Breast epithelium (tissue), 3 donors: ENCODE measurements at regions not wholly inside any gene's neighbourhood (a gene's known extent, or its start where the extent isn't known, plus 50 kb on each side); places are given as distances from the start of the nearest gene placed in this dataset.

Experiments used
- POLR2A ChIP-seq: fragments of 450-650 bp; IDR thresholded peaks from one replicate; pipeline ENCODE4 v1.6.1; 2016; ENCODE audit warnings: antibody characterized with exemption, mild to moderate bottlenecking, moderate library complexity
- POLR2AphosphoS5 ChIP-seq, 3 donors: sonication (generic); formaldehyde crosslinking; IDR thresholded peaks; one replicate each; pipeline ENCODE4 v1.6.1; 2017; ENCODE audit warnings: antibody characterized with exemption in 3 of 3
- TF ChIP-seq, protein P1 (sequence below), 3 donors: fragments of 450-650 bp; IDR thresholded peaks; one replicate each; pipeline ENCODE4 v1.5.1; 2016 to 2017; ENCODE audit warnings: antibody characterized with exemption in 3 of 3, mild to moderate bottlenecking in 3 of 3, moderate library complexity in 3 of 3

DNA sequence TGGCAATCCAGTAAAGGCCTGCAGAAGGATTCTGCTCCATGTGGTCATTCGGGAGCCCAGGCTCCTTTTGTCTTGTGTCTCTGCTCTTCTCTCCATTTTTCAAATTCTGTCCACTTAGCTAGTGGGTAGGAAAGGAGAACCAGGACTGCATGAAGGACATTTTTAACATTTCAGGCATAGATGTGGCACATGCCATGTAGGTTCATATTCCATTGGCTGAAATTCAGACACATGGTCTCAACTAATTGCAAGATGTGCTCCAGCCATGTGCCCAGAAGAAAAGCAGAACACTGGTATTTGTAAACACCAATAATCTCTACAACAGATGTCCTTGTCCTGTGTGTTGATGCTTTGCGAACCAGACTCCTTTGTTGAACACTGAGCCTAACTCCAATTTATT is 85.2 kb upstream of the WLS start:
- TF ChIP-seq, protein P1, sequence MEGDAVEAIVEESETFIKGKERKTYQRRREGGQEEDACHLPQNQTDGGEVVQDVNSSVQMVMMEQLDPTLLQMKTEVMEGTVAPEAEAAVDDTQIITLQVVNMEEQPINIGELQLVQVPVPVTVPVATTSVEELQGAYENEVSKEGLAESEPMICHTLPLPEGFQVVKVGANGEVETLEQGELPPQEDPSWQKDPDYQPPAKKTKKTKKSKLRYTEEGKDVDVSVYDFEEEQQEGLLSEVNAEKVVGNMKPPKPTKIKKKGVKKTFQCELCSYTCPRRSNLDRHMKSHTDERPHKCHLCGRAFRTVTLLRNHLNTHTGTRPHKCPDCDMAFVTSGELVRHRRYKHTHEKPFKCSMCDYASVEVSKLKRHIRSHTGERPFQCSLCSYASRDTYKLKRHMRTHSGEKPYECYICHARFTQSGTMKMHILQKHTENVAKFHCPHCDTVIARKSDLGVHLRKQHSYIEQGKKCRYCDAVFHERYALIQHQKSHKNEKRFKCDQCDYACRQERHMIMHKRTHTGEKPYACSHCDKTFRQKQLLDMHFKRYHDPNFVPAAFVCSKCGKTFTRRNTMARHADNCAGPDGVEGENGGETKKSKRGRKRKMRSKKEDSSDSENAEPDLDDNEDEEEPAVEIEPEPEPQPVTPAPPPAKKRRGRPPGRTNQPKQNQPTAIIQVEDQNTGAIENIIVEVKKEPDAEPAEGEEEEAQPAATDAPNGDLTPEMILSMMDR (IDR thresholded peaks at IDR 0.05): no peak
- no peak for TF ChIP-seq POLR2A
- no peak for TF ChIP-seq POLR2AphosphoS5 (IDR thresholded peaks at IDR 0.05)
